Neural crest cell (in vitro differentiated cells): ENCODE measurements at regions not wholly inside any gene's neighbourhood (a gene's known extent, or its start where the extent isn't known, plus 50 kb on each side); places are given as distances from the start of the nearest gene placed in this dataset.

ENCODE experiments used
- DNase-seq: peaks from one replicate; pipeline ENCODE4 v3.0.0; 2021; ENCODE audit warnings: low read depth, mixed read lengths, low spot score
- H3K27ac Mint-ChIP-seq: one replicate; pipeline ENCODE4 v1.8.0; 2021; ENCODE audit warnings: mild to moderate bottlenecking, mixed read lengths; ENCODE audit not compliant: unreplicated experiment
- H3K27me3 Mint-ChIP-seq: 2 replicates; pipeline ENCODE4 v1.8.0; 2021; ENCODE audit warnings: low read depth, mild to moderate bottlenecking, mixed read lengths
- H3K36me3 Mint-ChIP-seq: 2 replicates; pipeline ENCODE4 v1.8.0; 2021; ENCODE audit warnings: low read depth, mild to moderate bottlenecking, mixed read lengths
- H3K4me1 Mint-ChIP-seq: 2 replicates; pipeline ENCODE4 v1.8.0; 2021; ENCODE audit warnings: mixed read lengths
- H3K4me3 Mint-ChIP-seq: one replicate; pipeline ENCODE4 v1.8.0; 2021; ENCODE audit warnings: mild to moderate bottlenecking, mixed read lengths
- H3K9me3 Mint-ChIP-seq: 2 replicates; pipeline ENCODE4 v1.8.0; 2021; ENCODE audit warnings: mixed read lengths
- CTCF ChIP-seq: fragments of 200-600 bp; sonication (generic); conservative IDR thresholded peaks from 2 replicates; pipeline ENCODE4 v1.5.0; 2021; ENCODE audit warnings: antibody characterized with exemption, mild to moderate bottlenecking

GRCh38 chr15:101543926-101544612 is 54.6 kb upstream of the PCSK6 start:
- Mint-ChIP-seq H3K4me3 (no peak overlapping the region), H3K4me1 (no peaks in the 10 kb centered on the region), H3K9me3 (peaks cover 3% of the 10 kb centered on the region), H3K27me3 (peaks cover 53% of the 10 kb centered on the region), H3K27ac (no peak overlapping the region), H3K36me3 (no peaks in the 10 kb centered on the region)
- no peak for DNase-seq
- TF ChIP-seq CTCF: no peak

- H3K27ac Mint-ChIP-seq: no peak overlapping the region
- no peak overlapping the region for H3K4me3 Mint-ChIP-seq
Observed at GRCh38 chr15:101543431-101543830, 53.9 kb upstream of the PCSK6 start.

GRCh38 chr15:101543026-101543390 is 53.5 kb upstream of the PCSK6 start:
- DNase-seq: no peak
- Mint-ChIP-seq H3K9me3 (peaks cover 4% of the 10 kb centered on the region), H3K36me3 (no peaks in the 10 kb centered on the region), H3K27ac (no peak overlapping the region), H3K4me1 (peaks cover under 1% of the 10 kb centered on the region), H3K27me3 (peaks cover 53% of the 10 kb centered on the region), H3K4me3 (no peak overlapping the region)
- no peak for TF ChIP-seq CTCF

More at GRCh38 chr15:101543431-101543830, 53.9 kb upstream of the PCSK6 start:
- Mint-ChIP-seq H3K9me3 (peaks cover 4% of the 10 kb centered on the region), H3K36me3 (no peaks in the 10 kb centered on the region), H3K27me3 (peaks cover 54% of the 10 kb centered on the region), H3K4me1 (no peaks in the 10 kb centered on the region)
- no peak for DNase-seq
- TF ChIP-seq CTCF: no peak

GRCh38 chr15:101542306-101543025 is 53.0 kb upstream of the PCSK6 start:
- H3K9me3 Mint-ChIP-seq: peaks cover 4% of the 10 kb centered on the region
- no peak overlapping the region for H3K27ac Mint-ChIP-seq
- no peak for DNase-seq

More at GRCh38 chr15:101542306-101543025, 53.0 kb upstream of the PCSK6 start:
- TF ChIP-seq CTCF: no peak
- H3K27me3 Mint-ChIP-seq: peaks cover 48% of the 10 kb centered on the region
- H3K4me1 Mint-ChIP-seq: peaks cover 6% of the 10 kb centered on the region
- H3K36me3 Mint-ChIP-seq: no peaks in the 10 kb centered on the region
- H3K4me3 Mint-ChIP-seq: no peak overlapping the region
